ENCODE measurements at regions not wholly inside any gene's neighbourhood (a gene's known extent, or its start where the extent isn't known, plus 50 kb on each side); places are given as distances from the start of the nearest gene placed in this dataset.
"Not testable (repeated sequence)": the region's sequence is repeated elsewhere in the genome, so short reads cannot be mapped to it uniquely, and the experiment has no call there.

DNA sequence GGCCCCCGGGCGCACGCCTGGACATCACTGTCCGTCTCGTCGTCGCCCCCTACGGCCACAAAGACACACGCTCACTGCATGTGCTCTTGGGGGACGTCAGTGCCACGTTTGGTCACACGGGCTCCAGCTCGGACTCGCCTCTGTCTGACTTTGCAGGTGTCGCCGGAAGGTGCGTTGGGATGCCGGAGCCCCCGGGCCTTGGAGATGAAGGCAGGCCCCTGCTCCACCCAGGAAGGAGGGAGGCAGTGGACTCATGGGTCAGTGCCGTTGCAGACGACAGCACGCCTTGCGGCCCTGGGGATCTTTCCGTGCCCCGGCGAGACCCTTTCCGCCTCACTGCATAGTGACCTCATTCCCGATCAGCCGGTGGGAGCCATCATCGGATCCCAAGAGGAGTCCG lies 1414.8 kb upstream of the PCDH10 start:
- H3K27ac Mint-ChIP-seq; DNase-seq; H3K27me3 Mint-ChIP-seq (ENCODE audit: insufficient read depth); H3K4me3 Mint-ChIP-seq; H3K4me1 Mint-ChIP-seq (ENCODE audit: low read depth); H3K36me3 Mint-ChIP-seq (ENCODE audit: low read depth): not testable (repeated sequence)
- H3K9me3 Mint-ChIP-seq = peaks cover 19% of the 10 kb centered on the region

DNA sequence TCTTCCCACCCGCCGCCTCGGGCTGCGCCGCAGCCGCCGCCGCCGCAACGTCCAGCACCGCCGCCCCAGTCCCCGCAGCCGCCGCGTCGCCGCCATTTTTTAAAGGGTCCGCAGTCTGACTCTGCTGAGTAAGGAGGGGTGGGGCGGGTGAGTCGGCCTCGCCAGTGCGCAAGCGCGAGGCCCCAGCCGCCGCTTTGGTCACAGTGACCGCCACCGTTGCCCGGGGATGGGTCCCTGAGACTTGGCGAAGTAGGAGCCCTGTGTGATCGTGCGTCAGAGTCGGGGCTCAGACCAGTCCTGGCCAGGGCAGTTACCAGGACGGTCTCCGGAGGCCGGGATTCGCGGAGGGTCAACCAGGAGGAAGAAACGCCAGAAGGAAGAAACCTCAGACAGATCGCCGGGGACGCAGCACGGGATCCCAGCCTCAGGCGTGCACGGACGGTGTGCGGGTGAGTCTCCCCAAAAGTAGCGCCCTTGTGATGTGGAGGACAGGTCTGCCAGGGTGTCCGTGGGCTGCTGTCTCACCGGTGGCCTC lies 1414.2 kb upstream of the PCDH10 start:
- DNase-seq; H3K4me3 Mint-ChIP-seq; H3K27me3 Mint-ChIP-seq (ENCODE audit: insufficient read depth); H3K4me1 Mint-ChIP-seq (ENCODE audit: low read depth); H3K36me3 Mint-ChIP-seq (ENCODE audit: low read depth); H3K27ac Mint-ChIP-seq: not testable (repeated sequence)
- peaks cover 17% of the 10 kb centered on the region for H3K9me3 Mint-ChIP-seq

DNA sequence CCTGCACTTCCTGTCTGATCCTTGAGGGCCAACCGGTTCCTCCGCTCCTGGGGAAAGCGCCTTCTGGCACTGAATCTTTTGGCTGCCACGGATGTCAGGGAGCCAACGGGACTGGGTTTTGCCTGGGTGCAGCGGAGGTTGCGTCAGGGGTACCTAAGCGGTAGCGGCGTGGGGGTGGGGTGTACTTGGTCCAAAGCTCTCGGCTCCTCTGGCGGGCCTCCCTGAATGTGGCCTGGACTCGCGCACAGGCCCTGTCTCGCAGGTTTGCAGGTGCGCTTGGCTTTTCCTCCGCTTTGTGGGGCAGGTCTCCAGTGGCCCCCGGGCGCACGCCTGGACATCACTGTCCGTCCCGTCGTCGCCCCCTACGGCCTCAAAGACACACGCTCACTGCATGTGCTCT lies 1410.1 kb upstream of the PCDH10 start:
- peaks cover 11% of the 10 kb centered on the region for H3K9me3 Mint-ChIP-seq
- H3K27me3 Mint-ChIP-seq (ENCODE audit: insufficient read depth); H3K27ac Mint-ChIP-seq; H3K4me1 Mint-ChIP-seq (ENCODE audit: low read depth); DNase-seq; H3K4me3 Mint-ChIP-seq; H3K36me3 Mint-ChIP-seq (ENCODE audit: low read depth): not testable (repeated sequence)

DNA sequence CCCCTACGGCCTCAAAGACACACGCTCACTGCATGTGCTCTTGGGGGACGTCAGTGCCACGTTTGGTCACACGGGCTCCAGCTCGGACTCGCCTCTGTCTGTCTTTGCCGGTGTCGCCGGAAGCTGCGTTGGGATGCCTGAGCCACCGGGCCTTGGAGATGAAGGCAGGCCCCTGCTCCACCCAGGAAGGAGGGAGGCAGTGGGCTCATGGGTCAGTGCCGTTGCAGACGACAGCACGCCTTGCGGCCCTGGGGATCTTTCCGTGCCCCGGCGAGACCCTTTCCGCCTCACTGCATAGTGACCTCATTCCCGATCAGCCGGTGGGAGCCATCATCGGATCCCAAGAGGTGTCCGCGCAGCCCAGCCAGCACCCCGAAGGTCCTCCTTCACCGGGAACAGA lies 1407.3 kb upstream of the PCDH10 start:
- not testable (repeated sequence) for H3K4me1 Mint-ChIP-seq (ENCODE audit: low read depth); H3K27ac Mint-ChIP-seq; H3K4me3 Mint-ChIP-seq; H3K36me3 Mint-ChIP-seq (ENCODE audit: low read depth); DNase-seq; H3K27me3 Mint-ChIP-seq (ENCODE audit: insufficient read depth); H3K9me3 Mint-ChIP-seq

DNA sequence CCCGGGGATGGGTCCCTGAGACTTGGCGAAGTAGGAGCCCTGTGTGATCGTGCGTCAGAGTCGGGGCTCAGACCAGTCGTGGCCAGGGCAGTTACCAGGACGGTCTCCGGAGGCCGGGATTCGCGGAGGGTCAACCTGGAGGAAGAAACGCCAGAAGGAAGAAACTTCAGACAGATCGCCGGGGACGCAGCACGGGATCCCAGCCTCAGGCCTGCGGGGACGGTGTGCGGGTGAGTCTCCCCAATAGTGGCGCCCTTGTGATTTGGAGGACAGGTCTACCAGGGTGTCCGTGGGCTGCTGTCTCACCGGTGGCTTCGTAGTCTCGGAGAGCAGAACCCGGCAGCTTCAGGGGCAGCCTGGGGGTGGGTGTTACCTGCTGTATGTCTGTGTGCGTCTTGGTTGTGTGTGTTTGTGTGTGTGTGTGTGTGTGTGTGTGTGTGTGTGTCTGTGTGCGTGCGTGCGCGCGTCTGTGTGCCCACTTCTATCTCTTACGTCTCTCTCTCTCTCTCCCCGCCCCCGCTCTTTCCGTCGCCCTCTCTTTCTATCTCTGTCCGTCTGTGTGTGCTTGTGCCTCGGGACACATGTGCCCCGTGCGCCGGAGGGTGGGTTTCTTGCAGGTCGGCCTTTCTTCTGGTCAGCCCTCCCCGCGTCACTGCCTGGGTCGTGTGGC lies 1406.4 kb upstream of the PCDH10 start:
- not testable (repeated sequence) for DNase-seq; H3K27ac Mint-ChIP-seq; H3K36me3 Mint-ChIP-seq (ENCODE audit: low read depth); H3K27me3 Mint-ChIP-seq (ENCODE audit: insufficient read depth); H3K9me3 Mint-ChIP-seq; H3K4me3 Mint-ChIP-seq; H3K4me1 Mint-ChIP-seq (ENCODE audit: low read depth)

DNA sequence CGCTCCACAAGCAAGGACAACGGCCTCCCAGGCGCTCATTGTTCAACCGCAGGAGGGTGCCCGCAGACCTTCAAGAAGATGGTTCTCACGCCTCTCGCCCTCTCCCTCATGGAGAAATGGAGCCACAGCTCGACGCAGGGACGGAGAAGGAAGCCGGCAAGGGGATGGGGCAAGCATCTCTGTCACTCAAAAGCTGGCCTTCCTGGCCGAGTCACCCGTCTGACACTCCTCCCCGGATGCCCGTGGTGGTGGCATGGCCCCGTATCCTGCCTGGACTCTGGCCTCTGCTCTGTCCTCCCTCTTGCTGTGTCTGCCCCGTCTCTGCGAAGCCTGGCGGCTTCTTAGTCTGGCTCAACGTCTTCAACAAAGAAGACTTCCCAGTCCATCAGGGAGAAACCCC lies 1405.7 kb upstream of the PCDH10 start:
- H3K36me3 Mint-ChIP-seq (ENCODE audit: low read depth); H3K27ac Mint-ChIP-seq; H3K4me3 Mint-ChIP-seq; H3K4me1 Mint-ChIP-seq (ENCODE audit: low read depth); H3K27me3 Mint-ChIP-seq (ENCODE audit: insufficient read depth); DNase-seq; H3K9me3 Mint-ChIP-seq: not testable (repeated sequence)

DNA sequence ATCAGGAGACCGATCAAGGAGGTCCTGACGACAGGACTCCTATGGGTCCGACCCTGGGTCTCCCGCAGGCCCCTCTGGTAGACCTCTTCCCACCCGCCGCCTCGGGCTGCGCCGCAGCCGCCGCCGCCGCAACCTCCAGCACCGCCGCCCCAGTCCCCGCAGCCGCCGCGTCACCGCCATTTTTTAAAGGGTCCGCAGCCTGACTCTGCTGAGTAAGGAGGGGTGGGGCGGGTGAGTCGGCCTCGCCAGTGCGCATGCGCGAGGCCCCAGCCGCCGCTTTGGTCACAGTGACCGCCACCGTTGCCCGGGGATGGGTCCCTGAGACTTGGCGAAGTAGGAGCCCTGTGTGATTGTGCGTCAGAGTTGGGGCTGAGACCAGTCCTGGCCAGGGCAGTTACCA lies 1401.9 kb upstream of the PCDH10 start:
- not testable (repeated sequence) for H3K4me3 Mint-ChIP-seq; H3K27me3 Mint-ChIP-seq (ENCODE audit: insufficient read depth); DNase-seq; H3K36me3 Mint-ChIP-seq (ENCODE audit: low read depth); H3K27ac Mint-ChIP-seq; H3K4me1 Mint-ChIP-seq (ENCODE audit: low read depth)
- H3K9me3 Mint-ChIP-seq = peaks cover 12% of the 10 kb centered on the region

DNA sequence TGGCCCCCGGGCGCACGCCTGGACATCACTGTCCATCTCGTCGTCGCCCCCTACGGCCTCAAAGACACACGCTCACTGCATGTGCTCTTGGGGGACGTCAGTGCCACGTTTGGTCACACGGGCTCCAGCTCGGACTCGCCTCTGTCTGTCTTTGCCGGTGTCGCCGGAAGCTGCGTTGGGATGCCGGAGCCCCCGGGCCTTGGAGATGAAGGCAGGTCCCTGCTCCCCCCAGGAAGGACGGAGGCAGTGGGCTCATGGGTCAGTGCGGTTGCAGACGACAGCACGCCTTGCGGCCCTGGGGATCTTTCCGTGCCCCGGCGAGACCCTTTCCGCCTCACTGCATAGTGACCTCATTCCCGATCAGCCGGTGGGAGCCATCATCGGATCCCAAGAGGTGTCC lies 1399.9 kb upstream of the PCDH10 start:
- H3K27me3 Mint-ChIP-seq (ENCODE audit: insufficient read depth); H3K4me1 Mint-ChIP-seq (ENCODE audit: low read depth); H3K27ac Mint-ChIP-seq; H3K36me3 Mint-ChIP-seq (ENCODE audit: low read depth); H3K4me3 Mint-ChIP-seq; H3K9me3 Mint-ChIP-seq; DNase-seq: not testable (repeated sequence)

DNA sequence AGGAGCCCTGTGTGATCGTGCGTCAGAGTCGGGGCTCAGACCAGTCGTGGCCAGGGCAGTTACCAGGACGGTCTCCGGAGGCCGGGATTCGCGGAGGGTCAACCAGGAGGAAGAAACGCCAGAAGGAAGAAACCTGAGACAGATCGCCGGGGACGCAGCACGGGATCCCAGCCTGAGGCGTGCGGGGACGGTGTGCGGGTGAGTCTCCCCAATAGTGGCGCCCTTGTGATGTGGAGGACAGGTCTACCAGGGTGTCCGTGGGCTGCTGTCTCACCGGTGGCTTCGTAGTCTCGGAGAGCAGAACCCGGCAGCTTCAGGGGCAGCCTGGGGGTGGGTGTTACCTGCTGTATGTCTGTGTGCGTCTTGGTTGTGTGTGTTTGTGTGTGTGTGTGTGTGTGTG lies 1399.1 kb upstream of the PCDH10 start:
- not testable (repeated sequence) for H3K27me3 Mint-ChIP-seq (ENCODE audit: insufficient read depth); H3K4me1 Mint-ChIP-seq (ENCODE audit: low read depth); H3K9me3 Mint-ChIP-seq; H3K27ac Mint-ChIP-seq; DNase-seq; H3K4me3 Mint-ChIP-seq; H3K36me3 Mint-ChIP-seq (ENCODE audit: low read depth)

DNA sequence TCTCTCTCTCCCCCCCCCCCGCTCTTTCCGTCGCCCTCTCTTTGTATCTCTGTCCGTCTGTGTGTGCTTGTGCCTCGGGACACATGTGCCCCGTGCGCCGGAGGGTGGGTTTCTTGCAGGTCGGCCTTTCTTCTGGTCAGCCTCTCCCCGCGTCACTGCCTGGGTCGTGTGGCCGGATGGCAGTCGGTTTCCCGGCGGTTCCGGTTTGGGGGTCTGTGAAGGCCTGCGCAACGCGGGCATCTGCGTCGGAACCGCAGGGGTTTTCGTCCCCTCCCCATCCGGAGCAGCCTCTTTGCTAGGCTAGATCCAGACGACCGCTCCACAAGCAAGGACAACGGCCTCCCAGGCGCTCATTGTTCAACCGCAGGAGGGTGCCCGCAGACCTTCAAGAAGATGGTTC lies 1398.6 kb upstream of the PCDH10 start:
- H3K27ac Mint-ChIP-seq; H3K27me3 Mint-ChIP-seq (ENCODE audit: insufficient read depth); H3K36me3 Mint-ChIP-seq (ENCODE audit: low read depth); H3K9me3 Mint-ChIP-seq; H3K4me1 Mint-ChIP-seq (ENCODE audit: low read depth); H3K4me3 Mint-ChIP-seq: not testable (repeated sequence)
- peak; percentile 6 for DNase-seq

DNA sequence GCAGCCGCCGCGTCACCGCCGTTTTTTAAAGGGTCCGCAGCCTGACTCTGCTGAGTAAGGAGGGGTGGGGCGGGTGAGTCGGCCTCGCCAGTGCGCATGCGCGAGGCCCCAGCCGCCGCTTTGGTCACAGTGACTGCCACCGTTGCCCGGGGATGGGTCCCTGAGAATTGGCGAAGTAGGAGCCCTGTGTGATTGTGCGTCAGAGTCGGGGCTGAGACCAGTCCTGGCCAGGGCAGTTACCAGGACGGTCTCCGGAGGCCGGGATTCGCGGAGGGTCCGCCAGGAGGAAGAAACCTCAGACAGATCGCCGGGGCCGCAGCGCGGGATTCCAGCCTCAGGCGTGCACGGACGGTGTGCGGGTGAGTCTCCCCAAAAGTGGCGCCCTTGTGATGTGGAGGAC lies 1386.9 kb upstream of the PCDH10 start:
- not testable (repeated sequence) for H3K9me3 Mint-ChIP-seq; H3K4me3 Mint-ChIP-seq; H3K27ac Mint-ChIP-seq; H3K4me1 Mint-ChIP-seq (ENCODE audit: low read depth); H3K36me3 Mint-ChIP-seq (ENCODE audit: low read depth); H3K27me3 Mint-ChIP-seq (ENCODE audit: insufficient read depth); DNase-seq
